ENCODE measurements at regions not wholly inside any gene's neighbourhood (a gene's known extent, or its start where the extent isn't known, plus 50 kb on each side); places are given as distances from the start of the nearest gene placed in this dataset.

DNA sequence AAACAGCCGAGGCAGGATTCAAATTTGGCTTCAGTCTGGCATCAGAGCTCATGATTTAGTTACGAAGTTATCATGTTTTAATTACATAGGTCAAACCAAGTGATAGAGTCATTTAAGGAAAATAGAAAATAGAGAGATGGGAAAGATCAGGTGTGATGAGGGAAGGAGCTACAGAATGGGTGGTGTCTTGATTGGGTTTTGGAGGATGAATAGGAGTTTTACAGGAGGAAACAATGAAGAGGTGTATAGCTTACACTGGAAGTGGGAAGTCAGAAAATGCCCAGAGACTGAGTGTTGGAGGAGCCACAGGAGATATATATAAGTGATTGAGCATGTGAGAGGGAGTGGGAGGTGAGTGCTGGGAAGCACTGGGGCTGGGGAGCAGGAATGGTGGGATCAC is 264.2 kb upstream of the TNP1 start:
- no peak for FAIRE-seq

DNA sequence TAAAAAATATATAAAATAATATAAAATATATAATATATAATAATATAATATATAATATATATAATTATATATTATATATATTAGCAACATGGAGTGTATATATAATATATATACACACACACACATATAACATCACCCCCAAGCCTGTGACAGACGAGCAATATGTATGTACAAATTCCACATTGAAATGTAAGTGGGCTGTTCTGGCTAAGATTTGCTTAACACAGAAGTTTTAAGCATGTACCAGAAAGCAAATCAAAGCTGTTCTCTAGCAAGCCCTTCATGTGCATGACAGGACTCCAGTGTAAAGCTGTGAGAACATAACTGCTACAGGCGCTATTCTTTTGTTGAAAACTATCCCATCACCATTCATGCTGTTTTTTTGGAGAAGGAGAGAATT is 261.7 kb upstream of the TNP1 start:
- Mint-ChIP-seq H3K4me3 (ENCODE audit: unreplicated experiment) (no peak overlapping the region), H3K4me1 (ENCODE audit: low read depth, unreplicated experiment) (peaks cover 15% of the 10 kb centered on the region), H3K36me3 (ENCODE audit: low read depth, unreplicated experiment) (no peaks in the 10 kb centered on the region), H3K27me3 (ENCODE audit: low read depth, unreplicated experiment) (peaks cover 10% of the 10 kb centered on the region), H3K27ac (ENCODE audit: unreplicated experiment) (no peak overlapping the region), H3K9me3 (ENCODE audit: unreplicated experiment) (peaks cover 5% of the 10 kb centered on the region)
- H3K27me3 ChIP-seq (ENCODE audit: insufficient read depth, low read length), result peaks cover 5% of the 10 kb centered on the region
- DNase-seq (ENCODE audit: low read depth), result no peak
- H3K36me3 ChIP-seq (ENCODE audit: insufficient read depth, low read length), result no peaks in the 10 kb centered on the region
- no peaks in the 10 kb centered on the region for H3K79me2 ChIP-seq (ENCODE audit: insufficient read depth, low read length)
- H4K20me1 ChIP-seq (ENCODE audit: insufficient read depth, low read length), result no peaks in the 10 kb centered on the region
- FAIRE-seq, result no peak
- H3K27ac ChIP-seq (ENCODE audit: low read depth, low read length), result no peak overlapping the region
- H3K4me3 ChIP-seq (ENCODE audit: insufficient read depth, low read depth, low read length), result no peak overlapping the region
- TF ChIP-seq, protein P1, sequence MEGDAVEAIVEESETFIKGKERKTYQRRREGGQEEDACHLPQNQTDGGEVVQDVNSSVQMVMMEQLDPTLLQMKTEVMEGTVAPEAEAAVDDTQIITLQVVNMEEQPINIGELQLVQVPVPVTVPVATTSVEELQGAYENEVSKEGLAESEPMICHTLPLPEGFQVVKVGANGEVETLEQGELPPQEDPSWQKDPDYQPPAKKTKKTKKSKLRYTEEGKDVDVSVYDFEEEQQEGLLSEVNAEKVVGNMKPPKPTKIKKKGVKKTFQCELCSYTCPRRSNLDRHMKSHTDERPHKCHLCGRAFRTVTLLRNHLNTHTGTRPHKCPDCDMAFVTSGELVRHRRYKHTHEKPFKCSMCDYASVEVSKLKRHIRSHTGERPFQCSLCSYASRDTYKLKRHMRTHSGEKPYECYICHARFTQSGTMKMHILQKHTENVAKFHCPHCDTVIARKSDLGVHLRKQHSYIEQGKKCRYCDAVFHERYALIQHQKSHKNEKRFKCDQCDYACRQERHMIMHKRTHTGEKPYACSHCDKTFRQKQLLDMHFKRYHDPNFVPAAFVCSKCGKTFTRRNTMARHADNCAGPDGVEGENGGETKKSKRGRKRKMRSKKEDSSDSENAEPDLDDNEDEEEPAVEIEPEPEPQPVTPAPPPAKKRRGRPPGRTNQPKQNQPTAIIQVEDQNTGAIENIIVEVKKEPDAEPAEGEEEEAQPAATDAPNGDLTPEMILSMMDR (IDR thresholded peaks at IDR 0.05; ENCODE audit: insufficient read depth, low read depth, low read length), result no peak
- no peak for TF ChIP-seq EZH2 (IDR thresholded peaks at IDR 0.05; ENCODE audit: insufficient read depth, low read length)
- H2AFZ ChIP-seq (ENCODE audit: low read depth, low read length), result no peak overlapping the region
- no peaks in the 10 kb centered on the region for H3K4me1 ChIP-seq (ENCODE audit: insufficient read depth, low read length)
- no peaks in the 10 kb centered on the region for H3K9me3 ChIP-seq (ENCODE audit: insufficient read depth, low read depth, low read length)
- H3K4me2 ChIP-seq (ENCODE audit: low read length), result no peak overlapping the region
- no peak overlapping the region for H3K9ac ChIP-seq (ENCODE audit: low read length)

More for the DNA sequence above, 264.2 kb upstream of the TNP1 start:
- Histone ChIP-seq H3K36me3 (ENCODE audit: insufficient read depth, low read length) (no peaks in the 10 kb centered on the region), H3K27me3 (ENCODE audit: insufficient read depth, low read length) (peaks cover 5% of the 10 kb centered on the region), H3K4me1 (ENCODE audit: insufficient read depth, low read length) (no peaks in the 10 kb centered on the region), H4K20me1 (ENCODE audit: insufficient read depth, low read length) (no peaks in the 10 kb centered on the region), H3K27ac (ENCODE audit: low read depth, low read length) (no peak overlapping the region), H3K4me2 (ENCODE audit: low read length) (no peak overlapping the region), H3K4me3 (ENCODE audit: insufficient read depth, low read depth, low read length) (no peak overlapping the region), H3K9ac (ENCODE audit: low read length) (no peak overlapping the region), H2AFZ (ENCODE audit: low read depth, low read length) (no peak overlapping the region), H3K9me3 (ENCODE audit: insufficient read depth, low read depth, low read length) (no peaks in the 10 kb centered on the region), H3K79me2 (ENCODE audit: insufficient read depth, low read length) (no peaks in the 10 kb centered on the region)
- no peak for DNase-seq (ENCODE audit: low read depth)
- Mint-ChIP-seq H3K4me1 (ENCODE audit: low read depth, unreplicated experiment) (peaks cover 15% of the 10 kb centered on the region), H3K27me3 (ENCODE audit: low read depth, unreplicated experiment) (peaks cover 4% of the 10 kb centered on the region), H3K27ac (ENCODE audit: unreplicated experiment) (no peak overlapping the region), H3K4me3 (ENCODE audit: unreplicated experiment) (no peak overlapping the region), H3K36me3 (ENCODE audit: low read depth, unreplicated experiment) (no peaks in the 10 kb centered on the region), H3K9me3 (ENCODE audit: unreplicated experiment) (peaks cover 2% of the 10 kb centered on the region)
- no peak for TF ChIP-seq EZH2 (IDR thresholded peaks at IDR 0.05; ENCODE audit: insufficient read depth, low read length)
- TF ChIP-seq, protein P1 (IDR thresholded peaks at IDR 0.05; ENCODE audit: insufficient read depth, low read depth, low read length), result no peak

DNA sequence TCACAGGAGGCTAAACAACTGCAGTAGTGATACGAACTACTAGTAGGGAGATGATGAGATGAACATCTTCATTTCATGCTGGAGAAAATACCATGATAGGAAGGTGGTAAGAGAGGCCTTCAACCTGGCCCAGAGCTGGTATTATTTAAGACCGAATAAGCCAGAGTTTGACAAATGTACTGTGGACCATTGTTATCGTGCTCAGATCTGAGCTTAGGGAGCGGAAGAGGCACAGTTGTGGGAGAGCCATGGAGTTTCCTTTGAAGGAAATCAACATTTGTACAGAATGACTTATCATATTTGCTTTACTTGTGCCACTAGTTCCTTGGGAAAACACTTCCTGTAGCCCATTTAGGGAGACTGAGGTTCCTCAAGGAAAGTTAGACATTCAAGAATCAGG is 260.6 kb upstream of the TNP1 start:
- no peaks in the 10 kb centered on the region for H3K4me1 ChIP-seq (ENCODE audit: insufficient read depth, low read length)
- H3K4me1 Mint-ChIP-seq (ENCODE audit: low read depth, unreplicated experiment), result peaks cover 10% of the 10 kb centered on the region
- no peak overlapping the region for H2AFZ ChIP-seq (ENCODE audit: low read depth, low read length)
- H3K36me3 Mint-ChIP-seq (ENCODE audit: low read depth, unreplicated experiment), result no peaks in the 10 kb centered on the region
- FAIRE-seq (no peak), DNase-seq (ENCODE audit: low read depth) (no peak)
- no peak overlapping the region for H3K4me3 ChIP-seq (ENCODE audit: insufficient read depth, low read depth, low read length)
- peaks cover 5% of the 10 kb centered on the region for H3K27me3 ChIP-seq (ENCODE audit: insufficient read depth, low read length)
- TF ChIP-seq EZH2 (IDR thresholded peaks at IDR 0.05; ENCODE audit: insufficient read depth, low read length), result no peak
- TF ChIP-seq, protein P1 (IDR thresholded peaks at IDR 0.05; ENCODE audit: insufficient read depth, low read depth, low read length), result no peak
- H3K36me3 ChIP-seq (ENCODE audit: insufficient read depth, low read length), result no peaks in the 10 kb centered on the region
- H3K4me2 ChIP-seq (ENCODE audit: low read length), result no peak overlapping the region
- no peaks in the 10 kb centered on the region for H3K79me2 ChIP-seq (ENCODE audit: insufficient read depth, low read length)
- no peak overlapping the region for H3K27ac ChIP-seq (ENCODE audit: low read depth, low read length)
- no peaks in the 10 kb centered on the region for H4K20me1 ChIP-seq (ENCODE audit: insufficient read depth, low read length)
- peaks cover 8% of the 10 kb centered on the region for H3K9me3 Mint-ChIP-seq (ENCODE audit: unreplicated experiment)
- H3K9ac ChIP-seq (ENCODE audit: low read length), result no peak overlapping the region
- H3K9me3 ChIP-seq (ENCODE audit: insufficient read depth, low read depth, low read length), result no peaks in the 10 kb centered on the region
- H3K4me3 Mint-ChIP-seq (ENCODE audit: unreplicated experiment), result no peak overlapping the region
- peaks cover 13% of the 10 kb centered on the region for H3K27me3 Mint-ChIP-seq (ENCODE audit: low read depth, unreplicated experiment)
- H3K27ac Mint-ChIP-seq (ENCODE audit: unreplicated experiment), result no peak overlapping the region
